ENCODE measurements at regions not wholly inside any gene's neighbourhood (a gene's known extent, or its start where the extent isn't known, plus 50 kb on each side); places are given as distances from the start of the nearest gene placed in this dataset.
"Not testable (repeated sequence)": the region's sequence is repeated elsewhere in the genome, so short reads cannot be mapped to it uniquely, and the experiment has no call there.

GRCh38 chr10:2784766-2785165 is 282.6 kb upstream of the PFKP start:
- Histone ChIP-seq H3K27me3 (ENCODE audit: control insufficient read depth, insufficient read depth, low read length) (no peaks in the 10 kb centered on the region), H3K36me3 (ENCODE audit: control insufficient read depth, insufficient read depth, low read length) (no peaks in the 10 kb centered on the region), H3K4me1 (ENCODE audit: control insufficient read depth, insufficient read depth, low read length, poor library complexity, severe bottlenecking) (no peaks in the 10 kb centered on the region), H3K4me3 (ENCODE audit: low read depth, low read length) (no peak overlapping the region), H3K9me3 (ENCODE audit: control insufficient read depth in 2 of 2, low read length in 2 of 2) (no peaks in the 10 kb centered on the region), H3K27ac (ENCODE audit: insufficient read depth, low read length, poor library complexity, severe bottlenecking) (no peak overlapping the region)
- H3K4me1 Mint-ChIP-seq, result no peaks in the 10 kb centered on the region
- no peaks in the 10 kb centered on the region for H3K36me3 Mint-ChIP-seq
- no peak overlapping the region for H3K27ac Mint-ChIP-seq
- H3K4me3 Mint-ChIP-seq, result no peak overlapping the region
- H3K9me3 Mint-ChIP-seq, result peaks cover 0 to 7% (median 0%) of the 10 kb centered on the region in 7 donors
- DNase-seq (no peak), ATAC-seq (ENCODE audit: low read depth in 2 of 2) (no peak)
- peaks cover 5% of the 10 kb centered on the region for H3K27me3 Mint-ChIP-seq

- Histone ChIP-seq H3K4me3 (ENCODE audit: low read depth, low read length) (no peak overlapping the region), H3K27ac (ENCODE audit: insufficient read depth, low read length, poor library complexity, severe bottlenecking) (no peak overlapping the region), H3K36me3 (ENCODE audit: control insufficient read depth, insufficient read depth, low read length) (no peaks in the 10 kb centered on the region), H3K9me3 (ENCODE audit: control insufficient read depth in 2 of 2, low read length in 2 of 2) (no peaks in the 10 kb centered on the region), H3K27me3 (ENCODE audit: control insufficient read depth, insufficient read depth, low read length) (no peaks in the 10 kb centered on the region), H3K4me1 (ENCODE audit: control insufficient read depth, insufficient read depth, low read length, poor library complexity, severe bottlenecking) (no peaks in the 10 kb centered on the region)
- Mint-ChIP-seq H3K4me3 (no peak overlapping the region), H3K9me3 (peaks cover 0 to 7% (median 0%) of the 10 kb centered on the region in 7 donors), H3K27me3 (peaks cover 5% of the 10 kb centered on the region), H3K4me1 (no peaks in the 10 kb centered on the region), H3K27ac (no peak overlapping the region), H3K36me3 (no peaks in the 10 kb centered on the region)
- ATAC-seq (ENCODE audit: low read depth in 2 of 2), result no peak
- no peak for DNase-seq
Observed at GRCh38 chr10:2782950-2783349, 284.4 kb upstream of the PFKP start.

GRCh38 chr10:2782265-2782664 is 285.1 kb upstream of the PFKP start:
- H3K27ac Mint-ChIP-seq, result no peak overlapping the region
- Histone ChIP-seq H3K36me3 (ENCODE audit: control insufficient read depth, insufficient read depth, low read length) (no peaks in the 10 kb centered on the region), H3K27ac (ENCODE audit: insufficient read depth, low read length, poor library complexity, severe bottlenecking) (no peak overlapping the region), H3K4me3 (ENCODE audit: low read depth, low read length) (no peak overlapping the region), H3K27me3 (ENCODE audit: control insufficient read depth, insufficient read depth, low read length) (no peaks in the 10 kb centered on the region), H3K9me3 (ENCODE audit: control insufficient read depth in 2 of 2, low read length in 2 of 2) (no peaks in the 10 kb centered on the region), H3K4me1 (ENCODE audit: control insufficient read depth, insufficient read depth, low read length, poor library complexity, severe bottlenecking) (no peaks in the 10 kb centered on the region)
- H3K4me1 Mint-ChIP-seq, result no peaks in the 10 kb centered on the region
- H3K27me3 Mint-ChIP-seq, result peaks cover 5% of the 10 kb centered on the region
- DNase-seq (no peak), ATAC-seq (ENCODE audit: low read depth in 2 of 2) (no peak)
- H3K36me3 Mint-ChIP-seq, result no peaks in the 10 kb centered on the region
- no peak overlapping the region for H3K4me3 Mint-ChIP-seq
- H3K9me3 Mint-ChIP-seq, result peaks cover 0 to 8% (median 0%) of the 10 kb centered on the region in 7 donors

DNA sequence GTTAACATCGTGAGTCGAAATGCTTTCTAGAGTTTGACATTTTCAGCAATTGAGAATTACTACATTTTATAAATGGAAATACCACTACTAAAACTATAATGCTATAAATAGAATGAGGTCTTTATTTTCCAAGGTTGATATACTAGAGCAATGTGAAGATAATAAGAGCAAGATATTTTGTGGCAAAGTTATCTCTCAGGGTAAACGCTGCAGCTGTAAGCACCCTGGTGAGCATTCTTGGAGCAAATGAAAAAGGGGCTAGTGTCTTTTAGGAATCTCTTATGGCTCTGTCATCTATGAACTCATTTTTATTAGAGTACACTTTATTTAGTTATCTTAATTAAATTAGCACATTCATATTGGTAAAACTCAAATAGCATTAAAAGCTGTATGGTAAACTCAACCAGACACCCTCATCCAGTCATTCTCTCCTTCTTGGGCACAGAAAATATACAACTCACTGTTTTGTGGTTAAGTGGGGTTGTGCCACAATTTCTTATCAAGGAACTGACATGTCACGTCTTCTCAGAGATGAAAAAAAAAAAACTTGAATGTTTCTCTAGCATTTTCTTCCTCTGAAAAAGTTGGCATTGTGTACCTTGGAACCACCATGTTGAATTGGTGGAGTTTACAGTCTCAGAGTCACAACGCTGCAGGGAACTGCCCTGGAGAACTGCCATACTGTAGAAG is 289.5 kb upstream of the PFKP start:
- no peak overlapping the region for H3K27ac ChIP-seq (ENCODE audit: insufficient read depth, low read length, poor library complexity, severe bottlenecking)
- Mint-ChIP-seq H3K4me1 (no peaks in the 10 kb centered on the region), H3K36me3 (no peaks in the 10 kb centered on the region), H3K27ac (no peak overlapping the region), H3K9me3 (peaks cover 0 to 7% (median 0%) of the 10 kb centered on the region in 7 donors), H3K4me3 (no peak overlapping the region), H3K27me3 (peaks cover 4% of the 10 kb centered on the region)
- no peak overlapping the region for H3K4me3 ChIP-seq (ENCODE audit: low read depth, low read length)
- H3K36me3 ChIP-seq (ENCODE audit: control insufficient read depth, insufficient read depth, low read length), result no peaks in the 10 kb centered on the region
- no peaks in the 10 kb centered on the region for H3K4me1 ChIP-seq (ENCODE audit: control insufficient read depth, insufficient read depth, low read length, poor library complexity, severe bottlenecking)
- H3K9me3 ChIP-seq (ENCODE audit: control insufficient read depth in 2 of 2, low read length in 2 of 2), result no peaks in the 10 kb centered on the region
- no peaks in the 10 kb centered on the region for H3K27me3 ChIP-seq (ENCODE audit: control insufficient read depth, insufficient read depth, low read length)
- DNase-seq (no peak), ATAC-seq (ENCODE audit: low read depth in 2 of 2) (no peak)

DNA sequence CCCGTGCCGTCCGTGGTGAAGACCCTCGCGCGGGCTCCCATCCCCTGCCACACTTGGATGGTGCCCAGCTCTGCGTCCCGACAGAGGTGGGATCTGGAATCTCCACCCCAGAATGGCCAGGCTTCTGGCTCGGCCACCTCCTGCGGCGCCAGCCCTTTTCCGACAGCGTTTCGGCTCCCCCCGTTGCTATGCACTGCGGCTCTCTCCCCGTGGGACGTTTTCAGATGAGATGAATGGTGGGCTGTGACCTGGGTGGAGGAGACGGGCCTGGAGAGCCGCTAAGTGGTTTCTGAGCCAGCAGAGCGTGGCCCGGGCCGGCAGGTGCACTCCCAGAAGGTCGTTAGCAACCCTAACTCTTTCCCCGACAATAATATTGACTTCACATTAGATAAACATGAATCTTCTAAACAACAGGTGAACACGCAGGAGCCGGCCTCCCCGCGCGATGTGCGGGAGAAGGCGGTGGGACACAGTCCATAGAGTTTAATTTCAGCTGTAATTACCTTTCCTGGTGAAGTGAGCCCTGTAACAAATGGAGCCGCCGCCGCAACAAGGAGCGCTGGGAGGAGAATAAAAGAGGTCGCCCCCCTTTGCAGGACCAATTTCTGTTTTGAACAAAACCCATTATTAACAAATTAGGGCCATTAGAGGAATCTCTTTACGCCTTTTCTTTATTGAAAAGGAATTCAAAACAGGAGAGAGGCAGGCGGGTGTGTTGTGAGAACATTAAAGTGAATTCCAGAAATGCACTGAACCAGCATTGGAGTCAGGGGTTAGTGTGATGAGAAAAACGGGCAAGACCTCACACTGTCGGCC is 294.3 kb upstream of the PFKP start:
- Mint-ChIP-seq H3K4me1 (no peaks in the 10 kb centered on the region), H3K36me3 (no peaks in the 10 kb centered on the region), H3K9me3 (peaks cover 0 to 3% (median 0%) of the 10 kb centered on the region in 7 donors), H3K27me3 (peaks cover 4% of the 10 kb centered on the region), H3K27ac (peak overlapping the region in 1 of 3 donors; percentile 55), H3K4me3 (no peak overlapping the region)
- ATAC-seq (ENCODE audit: low read depth in 2 of 2) (no peak), DNase-seq (no peak)
- H3K4me1 ChIP-seq (ENCODE audit: control insufficient read depth, insufficient read depth, low read length, poor library complexity, severe bottlenecking), result no peaks in the 10 kb centered on the region
- no peaks in the 10 kb centered on the region for H3K36me3 ChIP-seq (ENCODE audit: control insufficient read depth, insufficient read depth, low read length)
- no peak overlapping the region for H3K27ac ChIP-seq (ENCODE audit: insufficient read depth, low read length, poor library complexity, severe bottlenecking)
- no peaks in the 10 kb centered on the region for H3K9me3 ChIP-seq (ENCODE audit: control insufficient read depth in 2 of 2, low read length in 2 of 2)
- H3K4me3 ChIP-seq (ENCODE audit: low read depth, low read length), result no peak overlapping the region
- no peaks in the 10 kb centered on the region for H3K27me3 ChIP-seq (ENCODE audit: control insufficient read depth, insufficient read depth, low read length)

- Mint-ChIP-seq H3K4me3 (no peak overlapping the region), H3K36me3 (no peaks in the 10 kb centered on the region), H3K4me1 (no peaks in the 10 kb centered on the region), H3K9me3 (peaks cover 0 to 2% (median 0%) of the 10 kb centered on the region in 7 donors), H3K27ac (no peak overlapping the region), H3K27me3 (peaks cover 4% of the 10 kb centered on the region)
- no peak overlapping the region for H3K4me3 ChIP-seq (ENCODE audit: low read depth, low read length)
- no peak for DNase-seq
- no peak for ATAC-seq (ENCODE audit: low read depth in 2 of 2)
- no peaks in the 10 kb centered on the region for H3K9me3 ChIP-seq (ENCODE audit: control insufficient read depth in 2 of 2, low read length in 2 of 2)
- H3K36me3 ChIP-seq (ENCODE audit: control insufficient read depth, insufficient read depth, low read length), result no peaks in the 10 kb centered on the region
- H3K27ac ChIP-seq (ENCODE audit: insufficient read depth, low read length, poor library complexity, severe bottlenecking), result no peak overlapping the region
- H3K27me3 ChIP-seq (ENCODE audit: control insufficient read depth, insufficient read depth, low read length), result no peaks in the 10 kb centered on the region
- no peaks in the 10 kb centered on the region for H3K4me1 ChIP-seq (ENCODE audit: control insufficient read depth, insufficient read depth, low read length, poor library complexity, severe bottlenecking)
Observed at GRCh38 chr10:2772135-2772534, 295.2 kb upstream of the PFKP start.

- H3K4me3 Mint-ChIP-seq; H3K4me1 ChIP-seq (ENCODE audit: control insufficient read depth, insufficient read depth, low read length, poor library complexity, severe bottlenecking); H3K9me3 Mint-ChIP-seq; DNase-seq; H3K4me1 Mint-ChIP-seq; H3K36me3 ChIP-seq (ENCODE audit: control insufficient read depth, insufficient read depth, low read length); H3K27me3 ChIP-seq (ENCODE audit: control insufficient read depth, insufficient read depth, low read length); H3K36me3 Mint-ChIP-seq; H3K9me3 ChIP-seq (ENCODE audit: control insufficient read depth in 2 of 2, low read length in 2 of 2); ATAC-seq (ENCODE audit: low read depth in 2 of 2); H3K4me3 ChIP-seq (ENCODE audit: low read depth, low read length); H3K27ac Mint-ChIP-seq; H3K27me3 Mint-ChIP-seq; H3K27ac ChIP-seq (ENCODE audit: insufficient read depth, low read length, poor library complexity, severe bottlenecking): not testable (repeated sequence)
Observed at GRCh38 chr10:2767293-2767692, 300.1 kb upstream of the PFKP start.

- Mint-ChIP-seq H3K27me3 (peaks cover 5% of the 10 kb centered on the region), H3K4me3 (no peak overlapping the region), H3K4me1 (no peaks in the 10 kb centered on the region), H3K27ac (no peak overlapping the region), H3K9me3 (peaks cover 0 to 9% (median 4%) of the 10 kb centered on the region in 7 donors), H3K36me3 (no peaks in the 10 kb centered on the region)
- Histone ChIP-seq H3K27ac (ENCODE audit: insufficient read depth, low read length, poor library complexity, severe bottlenecking) (no peak overlapping the region), H3K27me3 (ENCODE audit: control insufficient read depth, insufficient read depth, low read length) (no peaks in the 10 kb centered on the region), H3K9me3 (ENCODE audit: control insufficient read depth in 2 of 2, low read length in 2 of 2) (no peaks in the 10 kb centered on the region), H3K36me3 (ENCODE audit: control insufficient read depth, insufficient read depth, low read length) (no peaks in the 10 kb centered on the region), H3K4me1 (ENCODE audit: control insufficient read depth, insufficient read depth, low read length, poor library complexity, severe bottlenecking) (no peaks in the 10 kb centered on the region), H3K4me3 (ENCODE audit: low read depth, low read length) (no peak overlapping the region)
- no peak for ATAC-seq (ENCODE audit: low read depth in 2 of 2)
- DNase-seq, result no peak
Observed at GRCh38 chr10:2761971-2762370, 305.4 kb upstream of the PFKP start.
